Astrocyte of the spinal cord (primary cell): ENCODE measurements at regions not wholly inside any gene's neighbourhood (a gene's known extent, or its start where the extent isn't known, plus 50 kb on each side); places are given as distances from the start of the nearest gene placed in this dataset.
A peak's percentile ranks its signal among the peaks of the same experiment; 100 is the strongest.
"Not testable (repeated sequence)": the region's sequence is repeated elsewhere in the genome, so short reads cannot be mapped to it uniquely, and the experiment has no call there.

Source experiments
- DNase-seq: peaks from one replicate; pipeline ENCODE4 v3.0.0; 2011; ENCODE audit warnings: low read depth, low spot score
- H3K4me3 ChIP-seq: 2 replicates; pipeline ENCODE4 v1.5.1; 2011; ENCODE audit warnings: low read depth, mild to moderate bottlenecking, low read length, moderate library complexity
- in situ Hi-C: cut with HindIII; loops from 2 replicates; pipeline ENCODE4 v1.10.0; 2017; ENCODE audit warnings: low sequenced_read_pairs
- TF ChIP-seq, protein P1 (sequence below): IDR thresholded peaks from 2 replicates; pipeline ENCODE4 v1.5.1; 2012; ENCODE audit warnings: low read depth, mild to moderate bottlenecking, low read length, inconsistent platforms

DNA sequence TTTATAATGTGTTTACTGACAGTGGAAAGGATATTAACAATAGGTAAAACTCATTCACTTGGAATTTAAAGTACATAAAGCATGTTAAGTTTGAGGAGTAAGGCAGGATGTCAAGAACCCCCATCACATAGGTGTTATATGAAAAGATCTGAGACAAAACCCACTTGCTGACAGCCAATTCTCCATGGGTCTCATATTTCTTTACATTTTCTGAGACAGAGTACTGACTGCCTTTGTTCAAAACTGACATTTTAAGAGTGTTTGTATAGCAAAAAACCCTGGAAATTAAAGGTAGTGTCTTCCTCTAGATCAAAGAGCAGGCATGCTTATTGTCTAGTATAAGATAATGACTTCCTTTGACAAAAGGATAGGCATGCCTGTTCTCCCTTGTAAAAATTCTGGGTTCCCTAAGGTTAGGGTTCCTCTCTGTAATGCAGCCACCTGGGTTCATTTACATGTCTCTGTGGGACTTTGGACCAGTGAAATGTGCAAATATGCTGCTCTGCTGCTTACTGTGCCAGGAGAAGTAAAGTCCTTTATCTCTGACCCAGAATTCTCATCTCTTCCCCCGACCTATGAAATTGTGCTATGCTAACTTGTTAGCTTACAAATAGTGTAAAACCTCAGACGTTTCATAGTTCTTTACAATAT, 123.6 kb downstream of the PCDH18 start:
- TF ChIP-seq, protein P1, sequence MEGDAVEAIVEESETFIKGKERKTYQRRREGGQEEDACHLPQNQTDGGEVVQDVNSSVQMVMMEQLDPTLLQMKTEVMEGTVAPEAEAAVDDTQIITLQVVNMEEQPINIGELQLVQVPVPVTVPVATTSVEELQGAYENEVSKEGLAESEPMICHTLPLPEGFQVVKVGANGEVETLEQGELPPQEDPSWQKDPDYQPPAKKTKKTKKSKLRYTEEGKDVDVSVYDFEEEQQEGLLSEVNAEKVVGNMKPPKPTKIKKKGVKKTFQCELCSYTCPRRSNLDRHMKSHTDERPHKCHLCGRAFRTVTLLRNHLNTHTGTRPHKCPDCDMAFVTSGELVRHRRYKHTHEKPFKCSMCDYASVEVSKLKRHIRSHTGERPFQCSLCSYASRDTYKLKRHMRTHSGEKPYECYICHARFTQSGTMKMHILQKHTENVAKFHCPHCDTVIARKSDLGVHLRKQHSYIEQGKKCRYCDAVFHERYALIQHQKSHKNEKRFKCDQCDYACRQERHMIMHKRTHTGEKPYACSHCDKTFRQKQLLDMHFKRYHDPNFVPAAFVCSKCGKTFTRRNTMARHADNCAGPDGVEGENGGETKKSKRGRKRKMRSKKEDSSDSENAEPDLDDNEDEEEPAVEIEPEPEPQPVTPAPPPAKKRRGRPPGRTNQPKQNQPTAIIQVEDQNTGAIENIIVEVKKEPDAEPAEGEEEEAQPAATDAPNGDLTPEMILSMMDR, result no peak
- in situ Hi-C loops, result no loop called here

DNA sequence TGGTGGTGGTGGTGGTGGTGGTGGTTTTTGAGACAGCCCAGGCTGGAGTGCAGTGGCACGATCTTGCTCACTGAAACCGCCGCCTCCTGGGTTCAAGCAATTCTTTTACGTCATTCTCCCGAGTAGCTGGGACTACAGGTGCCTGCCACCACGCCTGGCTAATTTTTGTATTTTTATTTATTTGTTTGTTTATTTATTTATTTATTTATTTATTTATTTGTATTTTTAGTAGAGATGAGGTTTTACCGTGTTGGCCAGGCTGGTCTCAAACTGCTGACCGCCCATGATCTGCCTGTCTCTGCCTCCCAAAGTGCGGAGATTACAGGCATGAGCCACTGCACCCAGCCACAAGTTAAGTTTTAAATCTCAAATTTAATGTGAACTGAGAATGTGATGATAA, 126.5 kb downstream of the PCDH18 start:
- in situ Hi-C loops, DNase-seq, H3K4me3 ChIP-seq: not testable (repeated sequence)

More for the DNA sequence above, 123.6 kb downstream of the PCDH18 start:
- no peak for DNase-seq
- no peak overlapping the region for H3K4me3 ChIP-seq

DNA sequence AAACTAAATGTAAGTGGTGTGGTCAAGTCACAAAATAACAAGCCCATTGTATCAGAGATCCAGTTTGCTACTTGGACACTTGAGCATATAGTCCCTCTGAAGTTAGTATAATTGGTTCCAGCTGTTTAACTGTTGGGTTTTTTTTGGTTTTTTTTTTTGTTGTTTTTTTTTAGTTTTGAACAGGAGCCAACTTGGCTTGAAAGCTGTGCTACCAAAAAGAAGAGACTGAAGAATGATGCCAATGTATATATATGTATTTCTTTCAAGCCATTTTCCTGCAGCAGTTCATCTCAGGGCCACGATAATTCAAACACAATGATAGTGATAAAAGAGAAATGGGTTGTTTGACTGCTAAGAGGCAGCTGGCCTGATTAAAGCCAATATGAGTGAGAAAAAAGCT, 138.3 kb downstream of the PCDH18 start:
- TF ChIP-seq, protein P1, result no peak
- in situ Hi-C loops, result no loop called here
- no peak overlapping the region for H3K4me3 ChIP-seq
- peak; percentile 75 for DNase-seq

DNA sequence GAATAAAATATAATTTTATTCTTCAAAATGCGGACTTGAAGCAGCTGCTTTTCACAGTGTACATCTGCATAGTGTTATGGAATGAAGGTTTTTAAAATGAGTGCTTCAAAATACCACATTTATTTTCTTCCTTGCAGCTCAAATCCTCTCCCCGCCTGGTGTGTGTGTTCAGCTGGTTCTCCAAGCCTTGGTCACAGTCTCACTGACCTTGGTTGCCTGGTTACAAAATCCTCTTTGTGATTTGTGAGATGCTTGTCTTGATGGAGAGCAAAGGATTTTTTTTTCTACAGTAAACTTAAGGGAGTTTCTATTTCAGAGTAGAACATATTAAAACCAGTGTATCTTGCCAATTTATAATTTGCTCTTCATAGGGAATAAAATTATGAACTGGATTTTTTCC, 139.2 kb downstream of the PCDH18 start:
- TF ChIP-seq, protein P1, result no peak
- H3K4me3 ChIP-seq, result no peak overlapping the region
- peak; percentile 61 for DNase-seq
- in situ Hi-C loops, result no loop called here

DNA sequence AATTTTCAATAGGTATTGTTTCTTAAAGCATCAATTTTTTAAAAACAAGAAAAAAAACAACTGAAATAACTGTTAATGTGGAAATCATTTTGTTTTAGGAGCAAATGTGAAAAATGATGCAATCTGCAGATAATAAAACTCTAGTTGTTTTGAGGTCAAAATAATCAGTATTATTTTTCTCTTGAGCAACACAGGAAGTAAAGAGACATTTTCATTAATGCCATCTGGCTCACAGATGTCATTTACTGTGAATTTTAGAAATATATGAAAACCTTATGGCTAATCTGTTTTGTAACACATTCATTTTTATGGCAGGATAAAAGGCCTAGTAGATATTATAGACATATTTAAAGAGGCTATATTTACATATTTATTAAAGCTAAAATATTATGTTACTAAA, 141.6 kb downstream of the PCDH18 start:
- TF ChIP-seq, protein P1, result no peak
- DNase-seq, result peak; percentile 32
- no peak overlapping the region for H3K4me3 ChIP-seq
- in situ Hi-C loops, result no loop called here

DNA sequence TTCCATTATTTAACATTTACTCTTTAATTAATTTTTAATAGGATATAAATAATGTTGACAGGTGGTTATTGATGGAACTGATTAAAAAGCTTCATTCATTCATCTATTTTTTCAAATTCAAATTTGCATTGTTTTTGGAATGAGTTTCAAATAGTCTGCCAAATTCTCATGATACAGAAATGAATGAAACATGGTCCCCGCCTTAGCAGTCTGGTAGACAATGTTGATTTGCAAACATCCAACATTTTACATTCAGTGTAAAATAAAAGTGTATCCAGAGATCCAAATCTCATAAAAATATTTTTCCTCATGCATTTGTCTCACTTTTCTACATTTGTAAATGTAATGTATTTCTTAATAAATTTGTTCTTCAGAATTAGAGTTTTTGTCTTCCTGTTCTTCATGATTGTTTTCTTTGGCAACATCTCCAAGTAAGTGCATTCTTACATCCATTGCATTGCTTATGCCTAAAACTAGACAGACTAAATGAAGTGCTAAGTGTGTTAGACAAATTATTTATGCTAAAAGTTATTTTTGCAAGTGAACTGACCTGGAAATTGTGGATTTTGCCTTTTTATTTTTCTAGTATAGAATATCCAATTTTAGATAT, 142.3 kb downstream of the PCDH18 start:
- H3K4me3 ChIP-seq, result no peak overlapping the region
- TF ChIP-seq, protein P1, result no peak
- in situ Hi-C loops, result no loop called here
- peak; percentile 68 for DNase-seq

DNA sequence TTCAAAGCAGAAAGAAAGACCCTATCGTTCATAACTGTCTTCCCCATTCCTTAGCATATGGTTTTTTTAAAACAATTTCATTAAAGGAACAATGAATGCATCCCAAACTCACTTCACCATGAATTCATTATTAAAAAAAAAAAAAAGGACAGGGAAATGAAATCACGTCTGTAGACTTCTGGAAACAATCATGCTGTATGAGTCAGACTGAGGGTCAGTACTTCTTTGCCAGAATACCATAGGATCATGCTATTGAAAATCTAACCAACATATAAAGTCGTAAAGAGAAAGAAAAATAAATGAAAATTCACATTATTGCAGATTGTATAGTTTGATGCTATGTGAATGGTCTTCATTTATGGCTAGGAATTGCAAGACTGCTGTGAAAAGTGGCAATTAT, 144.4 kb downstream of the PCDH18 start:
- no peak overlapping the region for H3K4me3 ChIP-seq
- in situ Hi-C loops, result no loop called here
- TF ChIP-seq, protein P1, result no peak
- DNase-seq, result peak; percentile 84
